ENCODE measurements at regions not wholly inside any gene's neighbourhood (a gene's known extent, or its start where the extent isn't known, plus 50 kb on each side); places are given as distances from the start of the nearest gene placed in this dataset.

GRCh38 chr3:117264204-117264994 is 554.8 kb downstream of the TUSC7 start:
- TF ChIP-seq CTCF (IDR thresholded peaks at IDR 0.05; ENCODE audit: insufficient read depth, low read depth, low read length) (no peak), EZH2 (IDR thresholded peaks at IDR 0.05; ENCODE audit: insufficient read depth, low read length) (no peak)

Data from astrocyte (in vitro differentiated cells and primary cell).